Bronchial epithelial cell (primary cell): ENCODE measurements at regions not wholly inside any gene's neighbourhood (a gene's known extent, or its start where the extent isn't known, plus 50 kb on each side); places are given as distances from the start of the nearest gene placed in this dataset.

ENCODE experiments used
- DNase-seq: peaks from one replicate; pipeline ENCODE4 v3.0.0-alpha.2; 2010; ENCODE audit warnings: low read depth
- FAIRE-seq: peaks from 2 replicates; lab custom pipeline; 2011; peaks lifted over from hg19 to GRCh38; lab: Jason Lieb, UNC
- H3K27me3 ChIP-seq: 2 replicates; pipeline ENCODE4 v1.5.1; 2011; ENCODE audit warnings: low read length; ENCODE audit not compliant: control insufficient read depth, insufficient read depth
- H3K36me3 ChIP-seq: 2 replicates; pipeline ENCODE4 v1.5.1; 2011; ENCODE audit warnings: low read length; ENCODE audit not compliant: control insufficient read depth, insufficient read depth
- H3K4me3 ChIP-seq: 2 replicates; pipeline ENCODE4 v1.5.1; 2011; ENCODE audit warnings: mild to moderate bottlenecking, low read depth, low read length, control low read depth
- TF ChIP-seq, protein P1 (sequence below): IDR thresholded peaks from 2 replicates; pipeline ENCODE4 v1.5.1; 2011; ENCODE audit warnings: mild to moderate bottlenecking, moderate library complexity, low read length, control low read depth, inconsistent platforms; ENCODE audit not compliant: insufficient read depth, severe bottlenecking

- DNase-seq (no peak), FAIRE-seq (no peak)
- TF ChIP-seq, protein P1, sequence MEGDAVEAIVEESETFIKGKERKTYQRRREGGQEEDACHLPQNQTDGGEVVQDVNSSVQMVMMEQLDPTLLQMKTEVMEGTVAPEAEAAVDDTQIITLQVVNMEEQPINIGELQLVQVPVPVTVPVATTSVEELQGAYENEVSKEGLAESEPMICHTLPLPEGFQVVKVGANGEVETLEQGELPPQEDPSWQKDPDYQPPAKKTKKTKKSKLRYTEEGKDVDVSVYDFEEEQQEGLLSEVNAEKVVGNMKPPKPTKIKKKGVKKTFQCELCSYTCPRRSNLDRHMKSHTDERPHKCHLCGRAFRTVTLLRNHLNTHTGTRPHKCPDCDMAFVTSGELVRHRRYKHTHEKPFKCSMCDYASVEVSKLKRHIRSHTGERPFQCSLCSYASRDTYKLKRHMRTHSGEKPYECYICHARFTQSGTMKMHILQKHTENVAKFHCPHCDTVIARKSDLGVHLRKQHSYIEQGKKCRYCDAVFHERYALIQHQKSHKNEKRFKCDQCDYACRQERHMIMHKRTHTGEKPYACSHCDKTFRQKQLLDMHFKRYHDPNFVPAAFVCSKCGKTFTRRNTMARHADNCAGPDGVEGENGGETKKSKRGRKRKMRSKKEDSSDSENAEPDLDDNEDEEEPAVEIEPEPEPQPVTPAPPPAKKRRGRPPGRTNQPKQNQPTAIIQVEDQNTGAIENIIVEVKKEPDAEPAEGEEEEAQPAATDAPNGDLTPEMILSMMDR = no peak
- H3K27me3 ChIP-seq = no peaks in the 10 kb centered on the region
- H3K36me3 ChIP-seq = no peaks in the 10 kb centered on the region
- no peak overlapping the region for H3K4me3 ChIP-seq
These were observed 205.2 kb downstream of the JRKL start for GRCh38 chr11:96595011-96595410.

GRCh38 chr11:96607864-96608558, 218.2 kb downstream of the JRKL start:
- TF ChIP-seq, protein P1 = no peak
- H3K27me3 ChIP-seq = no peaks in the 10 kb centered on the region
- H3K4me3 ChIP-seq = no peak overlapping the region
- DNase-seq = peak; percentile 17
- no peak for FAIRE-seq
- H3K36me3 ChIP-seq = no peaks in the 10 kb centered on the region

DNA sequence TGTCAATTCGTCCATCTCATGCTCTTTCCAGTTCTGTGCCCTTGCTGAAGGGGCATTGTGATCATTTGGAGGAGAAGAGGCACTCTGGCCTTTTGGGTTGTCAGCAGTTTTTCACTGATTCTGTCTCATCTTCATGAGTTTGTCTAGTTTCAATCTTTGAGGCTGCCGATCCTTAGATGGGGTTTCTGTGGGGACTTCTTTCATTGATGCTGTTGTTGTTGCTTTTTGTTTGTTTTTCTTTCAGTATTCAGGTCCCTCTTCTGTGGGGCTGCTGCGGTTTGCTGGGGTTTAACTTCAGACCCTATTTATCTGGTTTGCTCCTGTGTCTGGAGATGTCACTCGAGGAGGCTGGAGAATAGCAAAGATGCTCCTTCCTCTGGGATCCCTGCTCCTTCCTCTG, 224.3 kb downstream of the JRKL start:
- Histone ChIP-seq H3K27me3 (no peaks in the 10 kb centered on the region), H3K36me3 (no peaks in the 10 kb centered on the region), H3K4me3 (no peak overlapping the region)
- DNase-seq (no peak), FAIRE-seq (peak; percentile 23)
- TF ChIP-seq, protein P1 = no peak

GRCh38 chr11:96614846-96615245, 225.0 kb downstream of the JRKL start:
- Histone ChIP-seq H3K27me3 (no peaks in the 10 kb centered on the region), H3K36me3 (no peaks in the 10 kb centered on the region), H3K4me3 (no peak overlapping the region)
- TF ChIP-seq, protein P1 = no peak
- FAIRE-seq (no peak), DNase-seq (no peak)

DNA sequence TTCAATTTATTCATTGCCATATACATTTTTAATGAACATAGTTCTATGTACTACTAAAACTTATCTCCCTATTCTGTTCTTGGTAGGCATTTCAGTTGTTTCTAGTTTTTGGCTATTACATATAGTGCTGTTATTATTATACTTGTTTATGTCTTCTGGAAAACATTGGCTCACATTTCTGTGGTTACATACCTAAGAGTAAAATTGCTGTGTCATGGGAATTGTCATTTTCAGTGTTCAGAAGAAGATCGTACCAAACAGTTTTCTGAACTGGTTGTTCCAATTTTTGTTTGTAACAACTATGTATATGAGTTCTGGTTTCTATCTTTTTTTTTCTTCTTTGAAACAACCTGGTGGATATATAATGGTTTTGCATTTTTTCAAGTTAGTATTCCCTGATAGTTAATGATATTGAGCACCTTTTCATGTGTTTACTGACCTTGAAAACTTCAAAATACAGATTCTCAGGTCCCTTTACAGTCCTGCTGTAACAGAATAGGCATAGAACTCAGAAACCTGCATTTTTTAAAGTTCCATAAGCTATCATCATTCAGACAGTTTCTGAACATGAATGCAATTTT, 230.7 kb downstream of the JRKL start:
- Histone ChIP-seq H3K36me3 (no peaks in the 10 kb centered on the region), H3K4me3 (no peak overlapping the region), H3K27me3 (no peaks in the 10 kb centered on the region)
- no peak for FAIRE-seq
- DNase-seq = peak; percentile 21
- TF ChIP-seq, protein P1 = no peak
